Spleen (tissue), 7 donors: ENCODE measurements at regions not wholly inside any gene's neighbourhood (a gene's known extent, or its start where the extent isn't known, plus 50 kb on each side); places are given as distances from the start of the nearest gene placed in this dataset.

Experiments
- POLR2A ChIP-seq, 3 donors: fragments of 450-650 bp; IDR thresholded peaks; one replicate each; pipeline ENCODE4 v1.5.1; 2017; ENCODE audit warnings: antibody characterized with exemption in 3 of 3, mild to moderate bottlenecking in 1 of 3
- TF ChIP-seq, protein P1 (sequence below), 11 experiments: fragments of 200-600 bp in 7 of 11; fragments of 450-650 bp in 4 of 11; sonication (generic) in 4 of 11; IDR thresholded peaks in 8 of 11; conservative IDR thresholded peaks in 3 of 11; 1 replicate in 7 of 11; 2 replicates in 4 of 11; pipeline versions ENCODE4 v1.4.0 to v1.8.0; 2016 to 2021; ENCODE audit warnings: antibody characterized with exemption in 11 of 11, inconsistent platforms in 4 of 11, mild to moderate bottlenecking in 1 of 11
- donor health status: DM: no; HTN: no; CAD: no; lungs with moderate emphysema.
- donor health status: DM: no; HTN: no; CAD: no.
- donor health status: DM: no; HTN: no; CAD: no.

DNA sequence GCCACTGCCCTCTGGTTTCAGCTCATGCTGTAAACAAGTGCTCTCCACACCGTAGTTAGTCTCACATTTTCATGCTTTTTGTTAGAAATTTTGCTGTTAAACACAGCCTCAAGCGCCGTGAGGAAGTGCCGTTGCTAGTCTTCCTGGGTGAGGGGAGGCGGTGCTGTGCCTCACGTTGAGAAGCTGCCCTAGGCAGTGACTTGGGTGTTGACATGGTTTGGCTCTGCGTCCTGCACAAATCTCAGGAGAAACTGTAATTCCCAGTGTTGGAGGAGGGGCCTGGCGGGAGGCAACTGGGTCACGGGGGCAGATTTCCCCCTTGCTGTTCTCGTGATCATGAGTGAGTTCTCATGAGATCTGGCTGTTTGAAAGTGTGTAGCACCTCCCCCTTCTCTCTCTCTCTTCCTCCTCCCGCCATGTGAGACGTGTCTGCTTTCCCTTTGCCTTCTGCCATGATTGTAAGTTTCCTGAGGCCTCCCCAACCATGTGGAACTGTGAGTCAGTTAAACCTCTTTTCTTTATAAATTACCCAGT is 95.8 kb downstream of the ERMARD start:
- TF ChIP-seq POLR2A (IDR thresholded peaks at IDR 0.05): no peak
- TF ChIP-seq, protein P1, sequence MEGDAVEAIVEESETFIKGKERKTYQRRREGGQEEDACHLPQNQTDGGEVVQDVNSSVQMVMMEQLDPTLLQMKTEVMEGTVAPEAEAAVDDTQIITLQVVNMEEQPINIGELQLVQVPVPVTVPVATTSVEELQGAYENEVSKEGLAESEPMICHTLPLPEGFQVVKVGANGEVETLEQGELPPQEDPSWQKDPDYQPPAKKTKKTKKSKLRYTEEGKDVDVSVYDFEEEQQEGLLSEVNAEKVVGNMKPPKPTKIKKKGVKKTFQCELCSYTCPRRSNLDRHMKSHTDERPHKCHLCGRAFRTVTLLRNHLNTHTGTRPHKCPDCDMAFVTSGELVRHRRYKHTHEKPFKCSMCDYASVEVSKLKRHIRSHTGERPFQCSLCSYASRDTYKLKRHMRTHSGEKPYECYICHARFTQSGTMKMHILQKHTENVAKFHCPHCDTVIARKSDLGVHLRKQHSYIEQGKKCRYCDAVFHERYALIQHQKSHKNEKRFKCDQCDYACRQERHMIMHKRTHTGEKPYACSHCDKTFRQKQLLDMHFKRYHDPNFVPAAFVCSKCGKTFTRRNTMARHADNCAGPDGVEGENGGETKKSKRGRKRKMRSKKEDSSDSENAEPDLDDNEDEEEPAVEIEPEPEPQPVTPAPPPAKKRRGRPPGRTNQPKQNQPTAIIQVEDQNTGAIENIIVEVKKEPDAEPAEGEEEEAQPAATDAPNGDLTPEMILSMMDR (IDR thresholded peaks at IDR 0.05 in 8 of 11, conservative IDR thresholded peaks at IDR 0.05 in 3 of 11): no peak
